AG10803 (cell line): ENCODE measurements at regions not wholly inside any gene's neighbourhood (a gene's known extent, or its start where the extent isn't known, plus 50 kb on each side); places are given as distances from the start of the nearest gene placed in this dataset.
"Not testable (repeated sequence)": the region's sequence is repeated elsewhere in the genome, so short reads cannot be mapped to it uniquely, and the experiment has no call there.

Experiments
- DNase-seq: peaks from one replicate; pipeline ENCODE4 v3.0.0; 2010; ENCODE audit warnings: low read depth
- H3K4me3 ChIP-seq: 2 replicates; pipeline ENCODE4 v1.5.1; 2011; ENCODE audit warnings: mild to moderate bottlenecking, low read length, control low read depth
- TF ChIP-seq, protein P1 (sequence below): conservative IDR thresholded peaks from 2 replicates; pipeline ENCODE4 v1.5.1; 2011; ENCODE audit warnings: mild to moderate bottlenecking, low read length, control low read depth, inconsistent platforms

DNA sequence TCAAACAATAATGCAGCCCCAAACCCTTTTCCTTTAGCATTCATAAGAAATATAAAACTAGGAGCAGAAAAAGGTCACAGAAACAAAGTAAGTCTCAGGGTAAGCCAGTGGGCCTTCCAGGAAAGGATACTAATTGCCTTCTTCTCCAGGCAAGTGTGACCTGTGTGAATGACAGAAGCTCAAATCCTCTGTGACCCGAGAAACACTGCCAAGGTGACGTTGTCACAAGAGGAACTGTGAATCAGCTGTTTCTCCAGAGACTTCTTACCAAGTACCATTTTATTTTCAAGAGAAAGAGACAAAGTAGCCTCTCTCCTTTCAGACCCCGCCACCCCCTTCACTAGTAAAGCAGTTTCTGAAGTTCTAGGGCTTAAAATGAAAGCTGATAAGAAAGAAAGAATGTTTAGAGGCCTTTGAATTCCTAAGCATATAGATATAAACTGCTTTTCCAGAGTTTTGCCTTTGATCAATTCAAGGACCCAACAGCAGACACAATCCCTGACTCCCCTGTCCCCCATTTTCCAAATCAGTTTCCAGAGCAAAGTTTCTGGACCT is 155.6 kb downstream of the NUF2 start:
- no peak for DNase-seq
- TF ChIP-seq, protein P1, sequence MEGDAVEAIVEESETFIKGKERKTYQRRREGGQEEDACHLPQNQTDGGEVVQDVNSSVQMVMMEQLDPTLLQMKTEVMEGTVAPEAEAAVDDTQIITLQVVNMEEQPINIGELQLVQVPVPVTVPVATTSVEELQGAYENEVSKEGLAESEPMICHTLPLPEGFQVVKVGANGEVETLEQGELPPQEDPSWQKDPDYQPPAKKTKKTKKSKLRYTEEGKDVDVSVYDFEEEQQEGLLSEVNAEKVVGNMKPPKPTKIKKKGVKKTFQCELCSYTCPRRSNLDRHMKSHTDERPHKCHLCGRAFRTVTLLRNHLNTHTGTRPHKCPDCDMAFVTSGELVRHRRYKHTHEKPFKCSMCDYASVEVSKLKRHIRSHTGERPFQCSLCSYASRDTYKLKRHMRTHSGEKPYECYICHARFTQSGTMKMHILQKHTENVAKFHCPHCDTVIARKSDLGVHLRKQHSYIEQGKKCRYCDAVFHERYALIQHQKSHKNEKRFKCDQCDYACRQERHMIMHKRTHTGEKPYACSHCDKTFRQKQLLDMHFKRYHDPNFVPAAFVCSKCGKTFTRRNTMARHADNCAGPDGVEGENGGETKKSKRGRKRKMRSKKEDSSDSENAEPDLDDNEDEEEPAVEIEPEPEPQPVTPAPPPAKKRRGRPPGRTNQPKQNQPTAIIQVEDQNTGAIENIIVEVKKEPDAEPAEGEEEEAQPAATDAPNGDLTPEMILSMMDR = no peak

DNA sequence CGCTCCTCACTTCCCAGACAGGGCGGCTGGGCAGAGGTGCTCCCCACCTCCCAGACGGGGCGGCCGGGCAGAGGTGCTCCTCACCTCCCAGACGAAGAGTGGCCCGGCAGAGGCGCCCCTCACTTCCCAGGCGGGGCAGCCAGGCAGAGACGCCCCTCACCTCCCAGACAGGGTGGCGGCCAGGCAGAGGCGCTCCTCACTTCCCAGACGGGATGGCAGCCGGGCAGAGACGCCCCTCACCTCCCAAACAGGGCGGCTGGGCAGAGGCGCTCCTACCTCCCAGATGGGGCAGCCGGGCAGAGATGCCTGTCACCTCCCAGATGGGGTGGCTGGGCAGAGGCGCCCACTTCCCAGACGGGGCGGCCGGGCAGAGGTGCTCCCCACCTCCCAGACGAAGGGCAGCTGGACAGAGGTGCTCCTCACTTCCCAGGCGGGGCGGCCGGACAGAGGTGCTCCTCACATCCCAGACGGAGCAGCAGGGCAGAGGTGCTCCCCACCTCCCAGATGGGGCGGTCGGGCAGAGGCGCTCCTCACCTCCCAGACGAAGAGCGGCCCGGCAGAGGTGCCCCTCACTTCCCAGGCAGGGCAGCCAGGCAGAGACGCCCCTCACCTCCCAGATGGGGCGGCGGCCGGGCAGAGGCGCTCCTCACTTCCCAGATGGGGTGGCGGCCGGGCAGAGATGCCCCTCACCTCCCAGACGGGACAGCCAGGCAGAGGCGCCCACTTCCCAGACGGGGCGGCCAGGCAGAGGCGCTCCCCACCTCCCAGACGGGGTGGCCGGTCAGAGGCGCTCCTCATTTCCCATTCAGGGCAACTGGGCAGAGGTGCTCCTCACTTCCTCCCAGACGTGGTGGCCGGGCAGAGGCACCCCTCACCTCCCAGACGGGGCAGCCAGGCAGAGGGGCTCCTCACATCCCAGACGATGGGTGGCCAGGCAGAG is 176.9 kb downstream of the NUF2 start:
- H3K4me3 ChIP-seq, DNase-seq: not testable (repeated sequence)

More for the DNA sequence above, 155.6 kb downstream of the NUF2 start:
- no peak overlapping the region for H3K4me3 ChIP-seq

DNA sequence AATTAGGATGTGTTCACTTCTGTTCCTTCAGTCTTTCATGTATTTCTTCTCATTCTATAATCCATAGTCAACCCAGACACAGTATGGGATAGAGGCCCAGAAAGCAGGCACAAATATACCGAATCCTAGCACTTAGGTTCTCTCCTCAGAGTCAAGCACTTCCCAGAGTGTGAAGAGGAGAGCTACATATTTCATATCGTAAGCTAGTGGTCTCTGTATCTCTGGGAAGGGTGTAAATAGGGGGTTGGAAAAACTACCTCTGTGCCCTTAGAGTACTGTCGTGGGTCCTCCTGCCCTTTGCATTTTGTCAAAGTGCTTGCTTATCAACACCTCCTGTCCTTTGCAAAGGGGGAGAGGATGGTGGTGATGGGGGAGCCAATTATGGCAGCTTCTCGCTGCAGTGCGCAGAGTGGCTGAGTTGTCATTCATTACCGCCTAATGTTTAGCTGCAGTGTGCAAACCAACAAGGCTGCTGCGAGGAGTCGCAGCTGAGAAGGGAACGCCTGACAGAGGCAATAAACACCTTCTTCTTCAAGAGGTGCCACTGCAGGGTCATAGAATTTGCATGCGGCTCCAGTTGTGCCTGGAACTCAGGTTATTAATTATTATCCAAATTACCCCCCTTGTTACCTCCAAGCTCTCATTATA is 182.7 kb downstream of the NUF2 start:
- TF ChIP-seq, protein P1 = no peak
- no peak for DNase-seq
- no peak overlapping the region for H3K4me3 ChIP-seq

DNA sequence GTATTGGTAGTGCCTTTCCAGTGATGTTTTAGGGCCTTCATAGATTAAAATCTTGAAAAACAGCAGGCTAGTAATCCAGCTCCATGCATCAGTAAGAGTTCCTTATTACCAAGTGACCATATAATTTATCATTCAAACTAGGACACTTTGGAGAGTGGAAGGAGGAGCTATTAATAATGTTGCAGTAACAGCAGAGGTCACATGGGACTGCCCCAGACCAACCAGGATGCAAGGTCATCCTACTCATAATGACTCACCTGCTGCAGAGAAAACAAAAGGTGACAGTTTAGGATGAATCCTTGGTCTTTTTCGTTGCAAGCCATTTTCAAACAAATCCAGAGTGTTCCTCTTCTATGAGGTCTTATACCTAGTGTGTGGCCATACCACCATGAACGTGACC is 187.4 kb downstream of the NUF2 start:
- DNase-seq = no peak
- H3K4me3 ChIP-seq = no peak overlapping the region
- TF ChIP-seq, protein P1 = no peak

DNA sequence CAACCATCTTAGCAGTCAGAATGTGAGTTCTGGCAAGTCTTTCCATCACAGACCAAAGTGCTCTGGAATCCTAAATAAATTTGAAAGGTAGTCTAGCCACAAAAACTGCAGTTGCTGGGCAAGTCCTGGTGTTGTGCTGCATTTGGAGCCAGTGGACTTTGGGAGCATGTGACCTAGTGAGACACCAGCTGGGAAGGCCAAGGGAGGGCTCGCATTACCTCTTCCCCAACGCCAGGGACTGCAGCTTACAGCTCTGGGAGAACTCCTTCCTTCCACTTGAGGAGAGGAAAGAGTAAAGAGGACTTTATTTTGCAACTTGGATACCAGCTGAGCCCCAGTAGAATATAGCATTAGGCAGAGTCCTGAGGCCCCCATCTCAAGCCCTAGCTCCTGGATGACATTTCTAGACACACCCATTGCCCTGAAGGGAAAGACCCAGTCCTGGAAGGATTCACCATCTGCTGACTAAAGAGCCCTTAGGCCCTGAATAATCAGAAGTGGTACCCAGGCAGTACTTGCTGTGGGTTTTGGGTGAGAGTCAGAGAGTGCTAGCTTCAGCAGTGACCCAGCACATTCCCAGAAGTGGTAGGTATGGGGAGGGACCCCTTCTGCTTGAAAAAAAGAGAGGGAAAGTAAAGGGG is 190.7 kb downstream of the NUF2 start:
- TF ChIP-seq, protein P1 = no peak

DNA sequence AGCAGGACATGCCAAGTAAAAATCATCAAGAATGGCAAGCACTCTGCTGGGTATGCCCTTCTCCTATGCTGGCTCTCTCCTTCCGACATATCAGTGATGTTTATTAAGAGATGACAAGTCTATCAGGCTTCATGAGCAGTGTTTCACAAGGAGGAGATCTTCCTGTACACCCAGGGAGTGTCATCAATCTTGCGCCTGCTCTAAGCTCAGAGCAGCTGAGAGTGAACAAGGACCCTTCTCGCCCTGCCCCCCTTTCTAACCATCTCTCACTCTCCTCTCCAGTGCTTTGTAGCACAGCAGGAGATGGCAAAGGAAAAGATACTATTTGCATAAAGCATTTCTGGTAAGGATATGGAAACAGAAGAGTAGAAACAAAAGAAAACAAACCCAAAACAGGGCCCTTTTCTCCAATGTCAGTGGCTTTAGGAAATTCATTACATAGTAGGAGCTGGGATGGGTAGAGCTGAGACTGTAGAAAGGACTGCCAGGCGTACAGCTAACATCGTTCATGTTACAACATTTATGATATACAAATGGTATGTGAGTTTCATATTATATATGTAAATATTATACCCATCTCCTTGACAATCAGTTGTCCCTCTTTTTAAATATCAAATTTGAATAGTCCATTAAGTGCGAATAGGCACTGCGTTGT is 201.7 kb downstream of the NUF2 start:
- TF ChIP-seq, protein P1 = no peak
- no peak overlapping the region for H3K4me3 ChIP-seq
- no peak for DNase-seq

More for the DNA sequence above, 190.7 kb downstream of the NUF2 start:
- no peak for DNase-seq
- no peak overlapping the region for H3K4me3 ChIP-seq
